ENCODE measurements at regions not wholly inside any gene's neighbourhood (a gene's known extent, or its start where the extent isn't known, plus 50 kb on each side); places are given as distances from the start of the nearest gene placed in this dataset.

DNA sequence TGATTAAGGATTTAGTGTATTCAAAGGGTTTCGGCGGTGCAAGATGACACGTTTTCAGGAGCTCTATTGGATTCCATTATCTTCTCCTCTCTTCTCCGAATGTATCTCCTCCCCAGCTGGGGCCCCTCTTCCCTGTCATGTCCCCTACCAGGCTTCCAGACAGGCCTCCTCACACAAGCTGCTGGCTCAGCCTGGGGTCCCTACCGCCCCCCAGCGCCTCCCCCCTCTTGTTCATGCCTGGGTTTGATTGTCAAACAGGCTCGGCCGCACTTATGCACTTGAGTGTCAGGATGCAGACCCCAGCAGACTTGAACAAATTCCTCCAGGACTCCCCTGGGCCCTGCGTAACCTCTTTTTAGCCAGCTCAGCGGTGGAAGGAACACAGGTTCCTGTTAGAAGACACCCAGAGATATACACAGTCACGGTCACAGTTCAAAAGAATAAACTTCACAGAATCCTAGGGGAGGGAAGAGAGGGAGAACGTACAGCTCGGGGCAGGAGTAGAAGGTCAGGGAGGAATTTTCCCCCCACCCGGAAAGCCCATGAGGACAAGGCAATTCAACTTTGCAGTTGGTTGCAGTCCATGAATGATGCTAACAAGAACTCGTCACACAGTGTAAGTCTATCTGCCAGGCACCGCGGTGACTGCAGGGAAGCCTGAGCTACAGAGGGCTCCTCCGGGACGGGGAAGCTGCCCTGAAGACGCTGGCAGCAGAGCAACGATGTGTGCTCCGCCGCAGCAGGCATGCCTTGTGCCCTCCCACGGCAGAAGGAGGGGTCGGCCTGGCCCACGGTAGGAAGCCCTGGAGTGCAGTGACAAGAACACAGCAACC, 560.0 kb downstream of the BNC2 start:
- H3K9me3 ChIP-seq (ENCODE audit: low read depth): no peaks in the 10 kb centered on the region
- peak overlapping the region; percentile 79 for H3K27ac ChIP-seq
- H3K9me2 ChIP-seq (replicated peaks; ENCODE audit: insufficient read depth): no peaks in the 10 kb centered on the region
- no peaks in the 10 kb centered on the region for H3K79me2 ChIP-seq
- WGBS (ENCODE audit: low lambda C conversion rate, missing lambda C conversion rate): 58% methylated on average over 25 of the region's 26 CpGs
- H3K27me3 ChIP-seq: no peaks in the 10 kb centered on the region
- no peak for DNase-seq (ENCODE audit: low spot score)
- peak overlapping the region; percentile 23 for H3K4me2 ChIP-seq
- TF ChIP-seq EZH2phosphoT487 (IDR thresholded peaks at IDR 0.05; ENCODE audit: low read depth, severe bottlenecking, unreplicated experiment) (no peak), EZH2 (IDR thresholded peaks at IDR 0.05; ENCODE audit: borderline replicate concordance) (no peak)
- TF ChIP-seq, protein P1, sequence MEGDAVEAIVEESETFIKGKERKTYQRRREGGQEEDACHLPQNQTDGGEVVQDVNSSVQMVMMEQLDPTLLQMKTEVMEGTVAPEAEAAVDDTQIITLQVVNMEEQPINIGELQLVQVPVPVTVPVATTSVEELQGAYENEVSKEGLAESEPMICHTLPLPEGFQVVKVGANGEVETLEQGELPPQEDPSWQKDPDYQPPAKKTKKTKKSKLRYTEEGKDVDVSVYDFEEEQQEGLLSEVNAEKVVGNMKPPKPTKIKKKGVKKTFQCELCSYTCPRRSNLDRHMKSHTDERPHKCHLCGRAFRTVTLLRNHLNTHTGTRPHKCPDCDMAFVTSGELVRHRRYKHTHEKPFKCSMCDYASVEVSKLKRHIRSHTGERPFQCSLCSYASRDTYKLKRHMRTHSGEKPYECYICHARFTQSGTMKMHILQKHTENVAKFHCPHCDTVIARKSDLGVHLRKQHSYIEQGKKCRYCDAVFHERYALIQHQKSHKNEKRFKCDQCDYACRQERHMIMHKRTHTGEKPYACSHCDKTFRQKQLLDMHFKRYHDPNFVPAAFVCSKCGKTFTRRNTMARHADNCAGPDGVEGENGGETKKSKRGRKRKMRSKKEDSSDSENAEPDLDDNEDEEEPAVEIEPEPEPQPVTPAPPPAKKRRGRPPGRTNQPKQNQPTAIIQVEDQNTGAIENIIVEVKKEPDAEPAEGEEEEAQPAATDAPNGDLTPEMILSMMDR (IDR thresholded peaks at IDR 0.05; ENCODE audit: poor library complexity): no peak
- peaks cover 21% of the 10 kb centered on the region for H3K4me1 ChIP-seq (ENCODE audit: insufficient read depth)
- H3K36me3 ChIP-seq (replicated peaks; ENCODE audit: insufficient read depth, low read depth): no peaks in the 10 kb centered on the region
- no peak overlapping the region for H3K4me3 ChIP-seq
- no peaks in the 10 kb centered on the region for H4K20me1 ChIP-seq (ENCODE audit: insufficient read depth, poor library complexity, severe bottlenecking)
- H2AFZ ChIP-seq: no peak overlapping the region

DNA sequence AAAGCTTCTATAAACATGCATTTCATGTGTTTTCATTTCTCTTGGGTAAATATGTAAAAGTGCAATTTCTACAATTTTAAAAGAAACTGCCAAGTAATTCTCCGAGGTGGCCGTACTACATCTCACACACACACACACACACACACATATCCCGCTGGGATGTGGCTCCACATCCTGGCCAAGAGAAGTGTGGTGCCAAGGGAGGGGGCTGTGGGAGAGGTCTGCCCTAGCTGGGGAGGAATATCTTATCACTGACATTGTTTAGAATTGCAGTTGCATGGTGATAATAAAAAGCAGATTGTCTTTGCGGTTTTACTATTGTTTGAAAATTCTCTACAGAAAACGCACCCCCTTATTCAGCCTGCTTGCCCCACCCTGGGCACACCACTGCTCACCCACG, 558.4 kb downstream of the BNC2 start:
- no peaks in the 10 kb centered on the region for H3K9me2 ChIP-seq (replicated peaks; ENCODE audit: insufficient read depth)
- H3K27me3 ChIP-seq: no peaks in the 10 kb centered on the region
- no peak overlapping the region for H3K27ac ChIP-seq
- H4K20me1 ChIP-seq (ENCODE audit: insufficient read depth, poor library complexity, severe bottlenecking): no peaks in the 10 kb centered on the region
- 47% methylated on average over 6 of the region's 6 CpGs for WGBS (ENCODE audit: low lambda C conversion rate, missing lambda C conversion rate)
- peaks cover 26% of the 10 kb centered on the region for H3K4me1 ChIP-seq (ENCODE audit: insufficient read depth)
- no peaks in the 10 kb centered on the region for H3K36me3 ChIP-seq (replicated peaks; ENCODE audit: insufficient read depth, low read depth)
- DNase-seq (ENCODE audit: low spot score): no peak
- no peaks in the 10 kb centered on the region for H3K79me2 ChIP-seq
- no peak overlapping the region for H3K4me2 ChIP-seq
- TF ChIP-seq EZH2 (IDR thresholded peaks at IDR 0.05; ENCODE audit: borderline replicate concordance) (no peak), EZH2phosphoT487 (IDR thresholded peaks at IDR 0.05; ENCODE audit: low read depth, severe bottlenecking, unreplicated experiment) (no peak)
- TF ChIP-seq, protein P1 (IDR thresholded peaks at IDR 0.05; ENCODE audit: poor library complexity): no peak
- no peak overlapping the region for H3K4me3 ChIP-seq
- no peaks in the 10 kb centered on the region for H3K9me3 ChIP-seq (ENCODE audit: low read depth)
- no peak overlapping the region for H2AFZ ChIP-seq

DNA sequence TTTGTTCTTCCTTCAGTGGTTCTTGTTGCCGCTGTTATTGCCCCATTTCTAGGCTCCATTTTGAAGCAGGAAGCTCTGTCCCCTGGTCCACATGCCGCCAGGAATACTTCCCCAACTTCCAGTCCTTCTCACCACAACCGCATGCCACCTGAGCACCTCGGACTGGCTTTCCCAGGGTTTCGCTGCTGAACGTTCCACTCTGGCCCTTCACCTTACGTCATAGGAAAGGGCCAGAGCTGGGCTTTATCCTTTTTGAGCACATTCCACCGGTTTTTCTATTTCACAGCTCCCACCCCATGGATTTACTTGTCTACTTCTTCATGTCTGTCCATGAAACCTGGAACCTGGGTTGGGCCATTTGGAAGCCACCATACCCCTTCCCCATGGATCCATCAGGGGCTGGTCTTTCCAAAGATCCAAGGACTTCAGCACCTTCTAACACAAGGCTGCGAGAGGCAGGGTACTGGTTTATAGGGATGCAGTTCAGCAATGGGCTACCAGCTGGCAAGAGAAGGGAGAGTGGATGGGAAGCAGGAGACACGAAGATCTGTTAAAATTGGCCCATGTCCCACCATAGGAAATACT, 557.4 kb downstream of the BNC2 start:
- Histone ChIP-seq H3K27ac (no peak overlapping the region), H3K36me3 (replicated peaks; ENCODE audit: insufficient read depth, low read depth) (no peaks in the 10 kb centered on the region), H3K79me2 (no peaks in the 10 kb centered on the region), H2AFZ (no peak overlapping the region), H3K27me3 (no peaks in the 10 kb centered on the region), H4K20me1 (ENCODE audit: insufficient read depth, poor library complexity, severe bottlenecking) (no peaks in the 10 kb centered on the region), H3K4me2 (no peak overlapping the region), H3K9me2 (replicated peaks; ENCODE audit: insufficient read depth) (no peaks in the 10 kb centered on the region), H3K9me3 (ENCODE audit: low read depth) (no peaks in the 10 kb centered on the region), H3K4me1 (ENCODE audit: insufficient read depth) (peaks cover 26% of the 10 kb centered on the region), H3K4me3 (no peak overlapping the region)
- DNase-seq (ENCODE audit: low spot score): no peak
- TF ChIP-seq, protein P1 (IDR thresholded peaks at IDR 0.05; ENCODE audit: poor library complexity): no peak
- TF ChIP-seq EZH2 (IDR thresholded peaks at IDR 0.05; ENCODE audit: borderline replicate concordance): no peak
- WGBS (ENCODE audit: low lambda C conversion rate, missing lambda C conversion rate): 81% methylated on average over 10 of the region's 10 CpGs
